ENCODE measurements at regions not wholly inside any gene's neighbourhood (a gene's known extent, or its start where the extent isn't known, plus 50 kb on each side); places are given as distances from the start of the nearest gene placed in this dataset.

DNA sequence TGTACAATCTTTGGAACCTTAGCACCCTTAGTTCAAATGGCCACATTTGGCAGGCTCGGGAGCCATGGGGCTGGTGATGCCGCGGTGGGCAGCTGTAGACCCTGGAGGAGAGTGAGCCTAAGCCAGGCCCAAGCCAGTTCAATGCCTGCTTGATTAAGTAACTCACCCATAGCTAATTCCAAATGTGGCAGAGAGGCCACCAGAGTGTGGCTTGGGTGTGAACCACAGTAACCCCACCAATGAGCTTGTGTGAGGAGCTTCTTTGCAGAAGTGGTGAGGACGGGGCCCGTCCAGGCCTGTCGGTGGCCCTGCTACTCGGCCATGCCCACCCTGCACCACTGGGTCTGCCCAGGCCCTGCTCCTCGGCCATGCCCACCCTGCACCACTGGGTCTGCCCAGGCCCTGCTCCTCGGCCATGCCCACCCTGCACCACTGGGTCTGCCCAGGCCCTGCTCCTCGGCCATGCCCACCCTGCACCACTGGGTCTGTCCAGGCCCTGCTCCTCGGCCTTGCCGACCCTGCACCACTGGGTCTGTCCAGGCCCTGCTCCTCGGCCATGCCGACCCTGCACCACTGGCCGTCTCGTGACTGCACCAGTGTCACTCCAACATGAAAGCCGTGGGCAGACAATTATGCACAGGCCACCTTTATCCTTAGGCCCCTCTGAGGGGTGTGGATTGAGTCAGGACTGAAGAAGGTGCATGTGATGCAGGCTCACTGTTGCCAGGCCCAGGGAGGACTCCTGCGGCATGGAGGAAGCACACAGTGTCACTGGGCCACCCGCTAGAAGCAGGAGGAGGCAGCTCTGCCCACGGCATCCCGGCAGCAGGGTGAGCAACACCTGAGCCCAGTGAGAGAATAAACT lies 75.4 kb downstream of the MRPL36 start:
- Histone ChIP-seq H3K4me2 (ENCODE audit: low read depth, low read length, poor library complexity, severe bottlenecking) (no peak overlapping the region), H3K9ac (ENCODE audit: low read length) (no peak overlapping the region), H3K9me2 (replicated peaks; ENCODE audit: insufficient read depth, low read length) (no peaks in the 10 kb centered on the region), H3K4me3 (ENCODE audit: insufficient read depth, low read length, poor library complexity, severe bottlenecking) (no peak overlapping the region), H3K79me2 (ENCODE audit: insufficient read depth, low read length) (no peaks in the 10 kb centered on the region), H3K27ac (ENCODE audit: low read depth, low read length) (no peak overlapping the region), H3K27me3 (ENCODE audit: low read length) (no peaks in the 10 kb centered on the region), H4K20me1 (ENCODE audit: low read depth, low read length) (no peaks in the 10 kb centered on the region), H3F3A (ENCODE audit: insufficient read depth) (no peaks in the 10 kb centered on the region), H2AFZ (ENCODE audit: low read depth, low read length, severe bottlenecking) (no peak overlapping the region), H3K36me3 (ENCODE audit: low read length) (no peaks in the 10 kb centered on the region), H3K9me3 (ENCODE audit: insufficient read depth, low read length) (no peaks in the 10 kb centered on the region; the same call in 1 of the 2 replicates)
- no peak for TF ChIP-seq EZH2phosphoT487 (conservative IDR thresholded peaks at IDR 0.05; ENCODE audit: low read length)
- TF ChIP-seq, protein P1, sequence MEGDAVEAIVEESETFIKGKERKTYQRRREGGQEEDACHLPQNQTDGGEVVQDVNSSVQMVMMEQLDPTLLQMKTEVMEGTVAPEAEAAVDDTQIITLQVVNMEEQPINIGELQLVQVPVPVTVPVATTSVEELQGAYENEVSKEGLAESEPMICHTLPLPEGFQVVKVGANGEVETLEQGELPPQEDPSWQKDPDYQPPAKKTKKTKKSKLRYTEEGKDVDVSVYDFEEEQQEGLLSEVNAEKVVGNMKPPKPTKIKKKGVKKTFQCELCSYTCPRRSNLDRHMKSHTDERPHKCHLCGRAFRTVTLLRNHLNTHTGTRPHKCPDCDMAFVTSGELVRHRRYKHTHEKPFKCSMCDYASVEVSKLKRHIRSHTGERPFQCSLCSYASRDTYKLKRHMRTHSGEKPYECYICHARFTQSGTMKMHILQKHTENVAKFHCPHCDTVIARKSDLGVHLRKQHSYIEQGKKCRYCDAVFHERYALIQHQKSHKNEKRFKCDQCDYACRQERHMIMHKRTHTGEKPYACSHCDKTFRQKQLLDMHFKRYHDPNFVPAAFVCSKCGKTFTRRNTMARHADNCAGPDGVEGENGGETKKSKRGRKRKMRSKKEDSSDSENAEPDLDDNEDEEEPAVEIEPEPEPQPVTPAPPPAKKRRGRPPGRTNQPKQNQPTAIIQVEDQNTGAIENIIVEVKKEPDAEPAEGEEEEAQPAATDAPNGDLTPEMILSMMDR (IDR thresholded peaks at IDR 0.05; ENCODE audit: insufficient read depth, low read length, poor library complexity, severe bottlenecking) = no peak

DNA sequence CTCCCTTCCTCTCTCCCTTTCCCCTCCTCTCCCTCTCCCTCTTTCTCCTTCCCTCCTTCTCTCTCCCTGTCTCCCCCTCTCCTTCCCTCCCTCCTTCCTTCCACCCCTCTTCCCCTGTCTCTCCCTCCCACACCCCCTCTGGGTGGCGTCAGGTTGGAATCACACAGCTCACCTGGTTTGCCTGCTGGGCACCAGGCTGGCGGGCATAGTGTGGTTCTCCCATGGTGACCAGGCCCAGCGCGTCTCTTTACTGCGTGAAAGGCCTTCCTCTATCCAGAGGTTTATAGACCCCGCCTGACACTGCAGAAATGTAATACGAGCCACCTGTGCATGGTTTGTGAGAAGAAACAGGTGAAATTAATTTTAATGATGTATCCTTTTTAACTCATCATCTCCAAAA lies 76.2 kb downstream of the MRPL36 start:
- no peak overlapping the region for H2AFZ ChIP-seq (ENCODE audit: low read depth, low read length, severe bottlenecking)
- H3F3A ChIP-seq (ENCODE audit: insufficient read depth) = no peaks in the 10 kb centered on the region
- no peak for TF ChIP-seq EZH2phosphoT487 (conservative IDR thresholded peaks at IDR 0.05; ENCODE audit: low read length)
- TF ChIP-seq, protein P1 (IDR thresholded peaks at IDR 0.05; ENCODE audit: insufficient read depth, low read length, poor library complexity, severe bottlenecking) = no peak
- H3K9ac ChIP-seq (ENCODE audit: low read length) = no peak overlapping the region
- H3K79me2 ChIP-seq (ENCODE audit: insufficient read depth, low read length) = no peaks in the 10 kb centered on the region
- H4K20me1 ChIP-seq (ENCODE audit: low read depth, low read length) = no peaks in the 10 kb centered on the region
- H3K27ac ChIP-seq (ENCODE audit: low read depth, low read length) = no peak overlapping the region
- peaks cover 7% of the 10 kb centered on the region for H3K9me3 ChIP-seq (ENCODE audit: insufficient read depth, low read length)
- H3K27me3 ChIP-seq (ENCODE audit: low read length) = no peaks in the 10 kb centered on the region
- no peak overlapping the region for H3K4me2 ChIP-seq (ENCODE audit: low read depth, low read length, poor library complexity, severe bottlenecking)
- no peak overlapping the region for H3K4me3 ChIP-seq (ENCODE audit: insufficient read depth, low read length, poor library complexity, severe bottlenecking)
- H3K9me2 ChIP-seq (replicated peaks; ENCODE audit: insufficient read depth, low read length) = no peaks in the 10 kb centered on the region
- no peaks in the 10 kb centered on the region for H3K36me3 ChIP-seq (ENCODE audit: low read length)

DNA sequence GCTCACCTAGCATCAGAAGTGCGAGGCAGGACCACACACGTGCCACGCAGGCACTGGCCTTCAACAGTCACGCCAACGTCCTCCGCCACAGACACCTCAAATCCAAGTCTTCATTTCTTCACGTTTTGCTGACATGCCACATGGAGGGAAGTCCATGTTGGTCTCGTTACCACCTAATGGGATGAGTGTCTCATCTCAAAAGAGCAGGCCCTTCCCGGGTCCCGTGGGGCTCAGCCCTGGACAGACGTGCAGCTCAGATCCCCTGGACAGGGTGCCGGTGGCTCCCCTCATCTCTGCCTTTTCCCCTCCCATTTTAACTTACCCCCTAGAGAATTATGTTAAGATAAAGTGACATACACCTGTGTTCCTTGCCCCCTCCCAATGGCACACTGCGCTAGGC lies 76.8 kb downstream of the MRPL36 start:
- Histone ChIP-seq H3K27me3 (ENCODE audit: low read length) (no peaks in the 10 kb centered on the region; the same call in 1 of the 2 replicates), H3K9ac (ENCODE audit: low read length) (no peak overlapping the region), H3K4me3 (ENCODE audit: insufficient read depth, low read length, poor library complexity, severe bottlenecking) (no peak overlapping the region), H2AFZ (ENCODE audit: low read depth, low read length, severe bottlenecking) (no peak overlapping the region), H3K79me2 (ENCODE audit: insufficient read depth, low read length) (no peaks in the 10 kb centered on the region), H3K4me2 (ENCODE audit: low read depth, low read length, poor library complexity, severe bottlenecking) (no peak overlapping the region), H3K9me3 (ENCODE audit: insufficient read depth, low read length) (peaks cover 12% of the 10 kb centered on the region), H3K9me2 (replicated peaks; ENCODE audit: insufficient read depth, low read length) (no peaks in the 10 kb centered on the region), H3K36me3 (ENCODE audit: low read length) (0 out of 2 replicates have a peak, but pooled peaks cover 3% of the 10 kb centered on the region), H3F3A (ENCODE audit: insufficient read depth) (no peaks in the 10 kb centered on the region), H3K27ac (ENCODE audit: low read depth, low read length) (no peak overlapping the region), H4K20me1 (ENCODE audit: low read depth, low read length) (no peaks in the 10 kb centered on the region)
- no peak for TF ChIP-seq EZH2phosphoT487 (conservative IDR thresholded peaks at IDR 0.05; ENCODE audit: low read length)
- TF ChIP-seq, protein P1 (IDR thresholded peaks at IDR 0.05; ENCODE audit: insufficient read depth, low read length, poor library complexity, severe bottlenecking) = no peak
